H9 (cell line): ENCODE measurements at regions not wholly inside any gene's neighbourhood (a gene's known extent, or its start where the extent isn't known, plus 50 kb on each side); places are given as distances from the start of the nearest gene placed in this dataset.

Experiments
- DNase-seq: peaks from one replicate; pipeline ENCODE4 v3.0.0-alpha.2; 2017
- H2AFZ ChIP-seq: one replicate; pipeline ENCODE4 v1.6.1; 2013; ENCODE audit warnings: mild to moderate bottlenecking, low read length, control low read depth, moderate library complexity
- H2AK5ac ChIP-seq: 2 replicates; pipeline ENCODE4 v1.6.1; 2013; ENCODE audit warnings: low read length, control low read depth, mixed read lengths; ENCODE audit not compliant: insufficient read length
- H2BK120ac ChIP-seq: one replicate; pipeline ENCODE4 v1.6.1; 2013; ENCODE audit warnings: low read depth, mild to moderate bottlenecking, low read length, control low read depth, inconsistent platforms; ENCODE audit not compliant: poor library complexity, severe bottlenecking
- H2BK12ac ChIP-seq: 2 replicates; pipeline ENCODE4 v1.6.1; 2013; ENCODE audit warnings: low read length, control low read depth, mixed read lengths, low read depth; ENCODE audit not compliant: insufficient read length
- H2BK15ac ChIP-seq: 2 replicates; pipeline ENCODE4 v1.6.1; 2013; ENCODE audit warnings: low read depth, low read length, control low read depth
- H2BK20ac ChIP-seq: one replicate; pipeline ENCODE4 v1.6.1; 2013; ENCODE audit warnings: low read depth, mild to moderate bottlenecking, low read length, control low read depth, inconsistent platforms; ENCODE audit not compliant: poor library complexity, severe bottlenecking
- H2BK5ac ChIP-seq: 2 replicates; pipeline ENCODE4 v1.6.1; 2013; ENCODE audit warnings: low read length, control low read depth, mixed read lengths; ENCODE audit not compliant: insufficient read length
- H3K14ac ChIP-seq: 2 replicates; pipeline ENCODE4 v1.6.1; 2013; ENCODE audit warnings: low read length, control low read depth; ENCODE audit not compliant: insufficient read depth
- H3K18ac ChIP-seq: 2 replicates; pipeline ENCODE4 v1.6.1; 2013; ENCODE audit warnings: low read depth, mild to moderate bottlenecking, mixed read lengths, low read length, control low read depth; ENCODE audit not compliant: insufficient read length
- H3K23ac ChIP-seq: 2 replicates; pipeline ENCODE4 v1.6.1; 2013; ENCODE audit warnings: low read length, control low read depth, mixed read lengths, low read depth; ENCODE audit not compliant: insufficient read length
- H3K23me2 ChIP-seq: 2 replicates; pipeline ENCODE4 v1.6.1; 2013; ENCODE audit warnings: low read depth, mild to moderate bottlenecking, mixed read lengths, low read length, control low read depth; ENCODE audit not compliant: insufficient read length, poor library complexity, severe bottlenecking
- H3K27ac ChIP-seq: 2 replicates; pipeline ENCODE4 v1.5.1; 2013; ENCODE audit warnings: low read length, control low read depth, mixed read lengths, low read depth; ENCODE audit not compliant: insufficient read length
- H3K27me3 ChIP-seq: 2 replicates; pipeline ENCODE4 v1.6.1; 2013; ENCODE audit warnings: low read length, control low read depth, inconsistent platforms; ENCODE audit not compliant: insufficient read depth
- H3K4ac ChIP-seq: 2 replicates; pipeline ENCODE4 v1.6.1; 2013; ENCODE audit warnings: low read depth, mild to moderate bottlenecking, control low read depth, inconsistent platforms, low read length, moderate library complexity
- H3K4me1 ChIP-seq: 2 replicates; pipeline ENCODE4 v1.6.1; 2013; ENCODE audit warnings: low read length, control low read depth, inconsistent platforms; ENCODE audit not compliant: insufficient read depth
- H3K4me2 ChIP-seq: 2 replicates; pipeline ENCODE4 v1.6.1; 2013; ENCODE audit warnings: low read length, control low read depth, mixed read lengths; ENCODE audit not compliant: insufficient read length, insufficient read depth
- H3K56ac ChIP-seq: 2 replicates; pipeline ENCODE4 v1.6.1; 2013; ENCODE audit warnings: low read depth, mild to moderate bottlenecking, mixed read lengths, low read length, control low read depth; ENCODE audit not compliant: insufficient read length
- H3K79me1 ChIP-seq: 2 replicates; pipeline ENCODE4 v1.6.1; 2013; ENCODE audit warnings: low read depth, mild to moderate bottlenecking, moderate library complexity, low read length, control low read depth, inconsistent platforms; ENCODE audit not compliant: insufficient read depth, poor library complexity, severe bottlenecking
- H3K79me2 ChIP-seq: 2 replicates; pipeline ENCODE4 v1.6.1; 2013; ENCODE audit warnings: low read length, control low read depth, inconsistent platforms; ENCODE audit not compliant: insufficient read depth
- H3K9ac ChIP-seq: 2 replicates; pipeline ENCODE4 v1.6.1; 2013; ENCODE audit warnings: low read length, control low read depth, mixed read lengths; ENCODE audit not compliant: insufficient read length; ENCODE audit errors: extremely low read depth
- H3K9me3 ChIP-seq: one replicate; pipeline ENCODE4 v1.6.1; 2013; ENCODE audit warnings: low read depth, low read length, inconsistent platforms; ENCODE audit not compliant: control insufficient read depth
- H3T11ph ChIP-seq: one replicate; pipeline ENCODE4 v1.6.1; 2013; ENCODE audit warnings: mild to moderate bottlenecking, low read length, control low read depth, inconsistent platforms
- H4K20me1 ChIP-seq: one replicate; pipeline ENCODE4 v1.6.1; 2013; ENCODE audit not compliant: control insufficient read depth, insufficient read length, insufficient read depth
- H4K5ac ChIP-seq: 2 replicates; pipeline ENCODE4 v1.6.1; 2013; ENCODE audit warnings: low read depth, mild to moderate bottlenecking, mixed read lengths, low read length, control low read depth; ENCODE audit not compliant: insufficient read length
- H4K8ac ChIP-seq: replicated peaks from 2 replicates; pipeline ENCODE4 v1.6.1; 2013; ENCODE audit warnings: low read length, control low read depth, mixed read lengths, low read depth; ENCODE audit not compliant: insufficient read length
- H4K91ac ChIP-seq: 2 replicates; pipeline ENCODE4 v1.6.1; 2013; ENCODE audit warnings: low read depth, mild to moderate bottlenecking, moderate library complexity, mixed read lengths, low read length, control low read depth; ENCODE audit not compliant: insufficient read length
- H3K27ac Mint-ChIP-seq, 3 experiments: 2 replicates in 2 of 3; 3 replicates in 1 of 3; pipeline ENCODE4 v1.8.0; 2020 to 2021; ENCODE audit warnings: mixed read lengths in 3 of 3, mild to moderate bottlenecking in 1 of 3, moderate library complexity in 1 of 3
- H3K27me3 Mint-ChIP-seq: 2 replicates; pipeline ENCODE4 v1.8.0; 2021; ENCODE audit warnings: low read depth, mild to moderate bottlenecking, moderate library complexity, mixed read lengths
- H3K36me3 Mint-ChIP-seq, 3 experiments: 2 replicates in 2 of 3; 3 replicates in 1 of 3; pipeline ENCODE4 v1.8.0; 2020 to 2021; ENCODE audit warnings: low read depth in 3 of 3, mixed read lengths in 3 of 3; ENCODE audit not compliant: insufficient read depth in 1 of 3
- H3K4me1 Mint-ChIP-seq, 2 experiments: 2 replicates each; pipeline ENCODE4 v1.8.0; 2020; ENCODE audit warnings: mixed read lengths in 2 of 2
- H3K4me3 Mint-ChIP-seq, 2 experiments: 2 replicates in 1 of 2; 3 replicates in 1 of 2; pipeline ENCODE4 v1.8.0; 2020 to 2021; ENCODE audit warnings: mild to moderate bottlenecking in 2 of 2, mixed read lengths in 2 of 2, moderate library complexity in 1 of 2
- H3K9me3 Mint-ChIP-seq, 2 experiments: 2 replicates in 1 of 2; 3 replicates in 1 of 2; pipeline ENCODE4 v1.8.0; 2020; ENCODE audit warnings: mild to moderate bottlenecking in 2 of 2, mixed read lengths in 2 of 2, moderate library complexity in 1 of 2
- WGBS: extraction: QIAGEN DNeasy Blood & Tissue Kit; methylation state at CpG from one replicate; pipeline ENCODE4 v1.1.7; 2013; ENCODE audit warnings: missing lambda C conversion rate, low lambda C conversion rate, mixed read lengths; ENCODE audit not compliant: insufficient read length; ENCODE audit errors: extremely low coverage; 5-methylcytosine and 5-hydroxymethylcytosine counted together
- TF ChIP-seq, protein P1 (sequence below): fragments of 200-600 bp; sonication (generic); conservative IDR thresholded peaks from 3 replicates; pipeline ENCODE4 v1.8.0; 2021; ENCODE audit warnings: antibody characterized with exemption, mild to moderate bottlenecking

DNA sequence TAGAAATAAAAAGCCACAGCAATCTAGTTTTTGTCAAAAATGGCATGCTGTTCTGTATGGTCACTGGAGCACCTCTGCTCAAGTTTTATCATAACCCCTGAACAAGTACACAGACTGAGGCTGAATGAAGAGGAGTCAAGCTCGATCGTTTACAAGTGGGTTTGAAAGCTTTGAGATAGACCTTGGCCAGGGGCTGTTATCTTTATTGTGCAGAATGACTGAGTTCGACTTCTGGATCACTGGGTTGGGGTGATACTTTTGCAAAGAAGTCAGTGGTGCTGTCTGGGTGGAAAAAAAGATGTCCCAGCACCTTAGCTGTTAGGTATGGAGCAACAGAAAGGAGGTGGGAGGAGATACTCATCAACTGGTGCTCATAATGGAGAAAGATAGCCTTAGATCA, 446.0 kb downstream of the HACE1 start:
- Histone ChIP-seq H2AFZ (no peak overlapping the region), H3K23me2 (no peaks in the 10 kb centered on the region), H3K4ac (no peak overlapping the region), H3K14ac (no peak overlapping the region), H2AK5ac (no peak overlapping the region), H3K27me3 (no peaks in the 10 kb centered on the region), H4K91ac (no peak overlapping the region), H2BK5ac (no peak overlapping the region), H4K20me1 (no peaks in the 10 kb centered on the region), H3K56ac (no peak overlapping the region), H4K8ac (no peak overlapping the region), H3K18ac (no peak overlapping the region), H3K23ac (no peak overlapping the region), H2BK12ac (no peak overlapping the region), H3K9me3 (no peaks in the 10 kb centered on the region), H2BK20ac (no peak overlapping the region), H2BK120ac (no peak overlapping the region), H3K4me1 (no peaks in the 10 kb centered on the region), H3T11ph (no peak overlapping the region), H2BK15ac (no peak overlapping the region), H3K9ac (no peak overlapping the region), H4K5ac (no peak overlapping the region), H3K27ac (no peak overlapping the region), H3K4me2 (no peak overlapping the region), H3K79me2 (no peaks in the 10 kb centered on the region), H3K79me1 (no peaks in the 10 kb centered on the region)
- H3K9me3 Mint-ChIP-seq, result no peaks in the 10 kb centered on the region
- no peak overlapping the region for H3K27ac Mint-ChIP-seq
- WGBS, result no CpG with 5 or more reads among the region's 3 CpGs
- H3K4me3 Mint-ChIP-seq, result no peak overlapping the region
- TF ChIP-seq, protein P1, sequence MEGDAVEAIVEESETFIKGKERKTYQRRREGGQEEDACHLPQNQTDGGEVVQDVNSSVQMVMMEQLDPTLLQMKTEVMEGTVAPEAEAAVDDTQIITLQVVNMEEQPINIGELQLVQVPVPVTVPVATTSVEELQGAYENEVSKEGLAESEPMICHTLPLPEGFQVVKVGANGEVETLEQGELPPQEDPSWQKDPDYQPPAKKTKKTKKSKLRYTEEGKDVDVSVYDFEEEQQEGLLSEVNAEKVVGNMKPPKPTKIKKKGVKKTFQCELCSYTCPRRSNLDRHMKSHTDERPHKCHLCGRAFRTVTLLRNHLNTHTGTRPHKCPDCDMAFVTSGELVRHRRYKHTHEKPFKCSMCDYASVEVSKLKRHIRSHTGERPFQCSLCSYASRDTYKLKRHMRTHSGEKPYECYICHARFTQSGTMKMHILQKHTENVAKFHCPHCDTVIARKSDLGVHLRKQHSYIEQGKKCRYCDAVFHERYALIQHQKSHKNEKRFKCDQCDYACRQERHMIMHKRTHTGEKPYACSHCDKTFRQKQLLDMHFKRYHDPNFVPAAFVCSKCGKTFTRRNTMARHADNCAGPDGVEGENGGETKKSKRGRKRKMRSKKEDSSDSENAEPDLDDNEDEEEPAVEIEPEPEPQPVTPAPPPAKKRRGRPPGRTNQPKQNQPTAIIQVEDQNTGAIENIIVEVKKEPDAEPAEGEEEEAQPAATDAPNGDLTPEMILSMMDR, result no peak
- no peaks in the 10 kb centered on the region for H3K27me3 Mint-ChIP-seq
- DNase-seq, result no peak
- no peaks in the 10 kb centered on the region; a peak in 1 of 7 replicates for H3K36me3 Mint-ChIP-seq
- peaks cover 7 to 9% of the 10 kb centered on the region in 2 experiments; a peak in 2 of 4 replicates for H3K4me1 Mint-ChIP-seq
